Suppressor macrophage treated with lipopolysaccharide for 1 hour (primary cell): ENCODE measurements at regions not wholly inside any gene's neighbourhood (a gene's known extent, or its start where the extent isn't known, plus 50 kb on each side); places are given as distances from the start of the nearest gene placed in this dataset.
A peak's percentile ranks its signal among the peaks of the same experiment; 100 is the strongest.

Source experiments
- DNase-seq, 3 donors: peaks; one replicate each; pipeline ENCODE4 v3.0.0-alpha.2; 2020 to 2022

DNA sequence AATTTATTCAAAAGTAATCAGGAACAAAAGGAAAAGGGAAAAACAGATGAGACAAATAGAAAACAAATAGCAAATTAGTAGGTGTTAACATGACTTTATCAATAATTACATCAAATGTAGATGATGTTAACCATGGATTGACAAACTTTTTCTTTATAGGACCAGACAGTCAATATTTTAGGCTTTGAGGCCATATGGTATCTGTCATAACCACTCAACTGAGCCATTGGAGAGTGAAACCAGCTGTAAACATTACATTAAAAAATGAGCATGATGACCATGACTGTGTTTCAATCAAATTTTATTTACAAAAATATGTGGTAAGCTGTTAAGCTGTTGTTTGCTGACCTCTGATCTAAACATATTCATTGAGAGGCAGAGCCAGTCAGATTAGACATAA lies 118.5 kb upstream of the NWD2 start:
- DNase-seq, result no peak

- no peak for DNase-seq
Observed at GRCh38 chr4:37130465-37130864, 114.1 kb upstream of the NWD2 start.

DNA sequence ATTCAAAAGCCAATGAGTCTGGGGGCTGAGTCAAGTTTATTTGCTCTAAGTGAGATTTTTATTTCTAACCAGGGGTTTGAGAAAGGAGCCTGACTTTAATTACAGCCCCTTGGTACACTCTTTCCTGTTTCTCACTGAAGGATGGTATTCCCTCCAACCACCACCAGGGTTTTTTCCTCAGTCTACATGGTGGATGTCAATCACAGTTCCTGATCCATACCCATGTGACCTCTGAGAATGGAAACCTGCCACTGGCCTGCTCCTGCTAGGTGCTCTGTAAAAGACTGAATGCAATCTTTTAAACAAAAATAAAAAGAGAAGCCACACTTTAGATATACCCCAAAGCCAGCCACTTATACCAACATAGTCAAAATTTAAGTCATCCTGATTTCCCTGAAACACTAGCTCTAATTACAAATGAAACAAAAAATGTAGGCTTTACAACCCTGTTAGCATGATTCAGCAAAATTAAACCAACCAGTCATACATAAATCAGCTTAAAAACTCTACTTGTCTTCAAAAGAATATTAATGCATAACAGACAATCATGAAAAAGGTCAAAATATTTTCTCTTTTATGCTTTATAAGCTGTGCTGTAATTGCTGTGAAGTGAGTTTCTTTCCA lies 112.1 kb upstream of the NWD2 start:
- no peak for DNase-seq

DNA sequence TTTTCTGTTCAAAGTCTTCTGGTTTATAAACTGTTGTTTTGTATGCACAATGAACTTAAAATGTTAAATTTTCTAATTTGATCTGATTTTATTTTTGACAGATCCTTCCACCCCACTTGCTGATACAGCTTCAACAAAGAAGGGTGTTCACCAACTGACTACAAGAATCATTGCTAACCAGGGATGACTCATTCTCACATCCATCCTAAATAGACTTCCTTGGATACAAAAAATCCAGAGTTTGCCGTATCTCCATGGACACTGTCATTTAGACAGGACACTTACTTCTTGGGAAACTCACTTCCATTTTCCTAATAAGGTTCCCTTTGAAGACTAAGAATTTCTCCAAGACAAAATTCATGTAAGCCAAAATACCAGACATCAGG lies 111.6 kb upstream of the NWD2 start:
- DNase-seq, result no peak

DNA sequence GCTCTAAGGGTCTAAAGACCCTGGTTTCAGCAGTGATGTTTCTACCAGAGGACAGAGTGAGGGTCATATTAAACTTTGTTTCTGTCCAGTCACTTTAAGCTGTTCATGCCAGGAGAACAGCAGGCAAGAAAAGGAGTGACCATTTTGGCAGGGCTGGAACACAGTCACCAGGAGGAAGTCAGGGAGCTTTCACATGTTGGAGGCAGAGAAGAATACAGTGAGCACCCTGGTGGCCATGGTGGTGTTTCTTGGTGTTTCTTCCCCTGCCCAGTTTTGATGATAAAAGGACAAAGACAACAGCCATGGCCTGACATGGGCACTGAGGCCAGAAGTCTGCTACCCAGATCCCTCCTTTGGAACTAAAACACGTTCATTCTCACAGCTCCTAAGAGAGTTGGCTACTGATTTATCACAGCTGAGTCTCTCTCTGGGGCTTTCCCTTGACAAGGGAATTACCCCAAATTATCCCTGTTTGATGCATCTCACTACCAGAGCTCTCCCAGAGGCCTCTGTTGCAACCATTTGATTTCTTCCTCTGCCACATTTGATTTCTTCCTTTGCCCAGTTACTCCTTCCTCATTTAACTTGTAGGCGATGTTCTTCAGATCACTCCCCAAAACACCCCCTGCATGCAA lies 106.4 kb upstream of the NWD2 start:
- peak; percentile 8 to 26 (median 12) for DNase-seq

GRCh38 chr4:37138789-37139188 lies 105.8 kb upstream of the NWD2 start:
- DNase-seq, result no peak

GRCh38 chr4:37139987-37140386 lies 104.6 kb upstream of the NWD2 start:
- DNase-seq, result no peak

DNA sequence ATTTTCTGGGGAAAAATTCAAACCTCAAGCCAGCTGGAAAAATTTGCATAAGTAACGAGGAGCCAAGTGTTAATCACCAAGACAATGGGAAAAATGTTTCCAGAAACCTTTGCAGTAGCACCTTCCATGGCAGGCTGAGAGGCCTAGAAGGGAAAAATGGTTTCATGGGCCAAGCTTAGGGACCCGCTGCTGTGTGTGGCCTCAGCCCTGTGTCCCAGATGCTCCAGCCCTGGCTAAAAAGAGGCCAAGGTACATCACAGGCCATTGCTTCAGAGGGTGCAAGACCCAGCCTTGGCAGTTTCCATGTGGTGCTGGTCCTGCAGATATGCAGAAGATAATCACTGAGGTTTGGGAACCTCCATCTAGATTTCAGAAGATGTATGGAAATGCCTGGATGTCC lies 98.3 kb upstream of the NWD2 start:
- DNase-seq, result no peak

- no peak for DNase-seq
Observed at GRCh38 chr4:37157476-37158167, 86.9 kb upstream of the NWD2 start.

DNA sequence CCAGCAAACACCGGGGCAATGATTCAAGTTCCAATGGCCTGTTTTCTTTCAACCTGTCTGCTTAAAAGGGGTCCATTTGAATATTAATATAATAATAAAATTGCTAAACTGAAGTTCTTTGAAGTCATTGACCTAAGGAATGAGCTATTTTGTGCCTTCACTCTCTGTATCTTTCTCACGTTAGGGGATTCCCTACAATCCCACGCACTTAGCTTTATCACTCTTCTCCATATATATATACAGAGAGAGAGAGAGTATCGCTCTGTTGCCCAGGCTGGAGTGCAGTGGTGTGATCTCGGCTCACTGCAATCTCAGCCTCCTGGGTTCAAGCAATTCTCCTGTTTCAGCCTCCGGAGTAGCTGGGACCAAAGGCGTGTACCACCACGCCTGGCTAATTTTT lies 83.9 kb upstream of the NWD2 start:
- DNase-seq, result no peak

- DNase-seq, result no peak
Observed at GRCh38 chr4:37165844-37166243, 78.7 kb upstream of the NWD2 start.

DNA sequence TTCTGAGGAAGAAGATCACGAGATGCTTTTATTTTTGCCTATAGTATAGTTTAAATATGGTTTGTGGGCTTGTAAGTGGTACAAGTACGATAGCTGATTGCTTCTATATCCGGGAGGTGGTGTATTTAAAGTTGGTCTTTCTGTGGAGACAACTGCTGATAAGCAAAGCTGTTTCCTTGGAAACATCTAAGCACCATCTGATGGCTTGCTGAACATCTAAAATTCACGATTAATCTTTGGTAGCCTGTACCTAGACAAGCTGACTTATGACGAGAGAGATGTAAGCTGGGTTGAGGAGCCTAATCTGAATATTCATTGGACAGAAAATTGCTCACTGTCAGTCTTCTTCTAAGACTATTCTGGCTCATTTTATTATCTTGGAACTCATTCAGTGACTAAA lies 74.6 kb upstream of the NWD2 start:
- no peak for DNase-seq

DNA sequence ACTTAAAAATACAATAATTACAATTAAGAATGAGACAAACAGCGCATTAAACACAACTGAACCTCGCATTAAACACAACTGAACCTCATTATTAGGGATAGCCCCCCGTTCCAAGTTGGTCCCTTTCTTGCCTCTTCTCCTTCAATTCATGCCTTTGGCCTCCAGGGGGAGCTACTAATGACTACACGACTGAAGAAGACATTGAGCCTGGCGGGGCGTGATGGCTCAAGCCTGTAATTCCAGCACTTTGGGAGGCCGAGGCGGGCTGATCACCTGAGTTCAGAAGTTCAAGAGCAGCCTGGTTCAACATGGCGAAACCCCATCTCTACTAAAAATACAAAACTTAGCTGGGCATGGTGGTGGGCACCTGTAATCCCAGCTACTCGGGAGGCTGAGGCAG lies 56.4 kb upstream of the NWD2 start:
- peak in 2 of 3 donors; percentile 13 to 24 for DNase-seq
